SU-DHL-6 (cell line): ENCODE measurements at regions not wholly inside any gene's neighbourhood (a gene's known extent, or its start where the extent isn't known, plus 50 kb on each side); places are given as distances from the start of the nearest gene placed in this dataset.

Experiments
- EZH2phosphoT487 ChIP-seq: fragments of 200-600 bp; sonication (generic), shearing (Covaris generic); conservative IDR thresholded peaks from 2 replicates; pipeline ENCODE4 v1.6.1; 2018; ENCODE audit warnings: mild to moderate bottlenecking, antibody characterized with exemption, low read length, moderate library complexity, mixed read lengths
- TF ChIP-seq, protein P1 (sequence below): fragments of 200-600 bp; sonication (generic); IDR thresholded peaks from one replicate; pipeline ENCODE4 v1.5.1; 2017; ENCODE audit warnings: antibody characterized with exemption, mild to moderate bottlenecking, low read length, moderate library complexity; ENCODE audit not compliant: insufficient read depth, poor library complexity, severe bottlenecking

GRCh38 chr5:32953694-32954093, 242.6 kb downstream of the NPR3 start:
- TF ChIP-seq, protein P1, sequence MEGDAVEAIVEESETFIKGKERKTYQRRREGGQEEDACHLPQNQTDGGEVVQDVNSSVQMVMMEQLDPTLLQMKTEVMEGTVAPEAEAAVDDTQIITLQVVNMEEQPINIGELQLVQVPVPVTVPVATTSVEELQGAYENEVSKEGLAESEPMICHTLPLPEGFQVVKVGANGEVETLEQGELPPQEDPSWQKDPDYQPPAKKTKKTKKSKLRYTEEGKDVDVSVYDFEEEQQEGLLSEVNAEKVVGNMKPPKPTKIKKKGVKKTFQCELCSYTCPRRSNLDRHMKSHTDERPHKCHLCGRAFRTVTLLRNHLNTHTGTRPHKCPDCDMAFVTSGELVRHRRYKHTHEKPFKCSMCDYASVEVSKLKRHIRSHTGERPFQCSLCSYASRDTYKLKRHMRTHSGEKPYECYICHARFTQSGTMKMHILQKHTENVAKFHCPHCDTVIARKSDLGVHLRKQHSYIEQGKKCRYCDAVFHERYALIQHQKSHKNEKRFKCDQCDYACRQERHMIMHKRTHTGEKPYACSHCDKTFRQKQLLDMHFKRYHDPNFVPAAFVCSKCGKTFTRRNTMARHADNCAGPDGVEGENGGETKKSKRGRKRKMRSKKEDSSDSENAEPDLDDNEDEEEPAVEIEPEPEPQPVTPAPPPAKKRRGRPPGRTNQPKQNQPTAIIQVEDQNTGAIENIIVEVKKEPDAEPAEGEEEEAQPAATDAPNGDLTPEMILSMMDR = no peak
- no peak for TF ChIP-seq EZH2phosphoT487
